ENCODE measurements at regions not wholly inside any gene's neighbourhood (a gene's known extent, or its start where the extent isn't known, plus 50 kb on each side); places are given as distances from the start of the nearest gene placed in this dataset.

- no peaks in the 10 kb centered on the region for H3K36me3 Mint-ChIP-seq (ENCODE audit: low read depth, unreplicated experiment)
- DNase-seq (ENCODE audit: low spot score): no peak
- no peaks in the 10 kb centered on the region for H3K9me3 Mint-ChIP-seq (ENCODE audit: unreplicated experiment)
- H3K27ac Mint-ChIP-seq (ENCODE audit: unreplicated experiment): no peak overlapping the region
- H3K4me1 Mint-ChIP-seq (ENCODE audit: unreplicated experiment): peaks cover 3% of the 10 kb centered on the region
- H3K4me3 Mint-ChIP-seq (ENCODE audit: unreplicated experiment): no peak overlapping the region
- H3K27me3 Mint-ChIP-seq (ENCODE audit: unreplicated experiment): peaks cover 5% of the 10 kb centered on the region
- no peak for TF ChIP-seq CTCF (IDR thresholded peaks at IDR 0.05; ENCODE audit: unreplicated experiment)
Observed at GRCh38 chr2:38475567-38475881, 98.5 kb upstream of the ATL2 start.

GRCh38 chr2:38474715-38475566 is 97.9 kb upstream of the ATL2 start:
- Mint-ChIP-seq H3K4me1 (ENCODE audit: unreplicated experiment) (peaks cover 3% of the 10 kb centered on the region), H3K27me3 (ENCODE audit: unreplicated experiment) (peaks cover 5% of the 10 kb centered on the region), H3K9me3 (ENCODE audit: unreplicated experiment) (no peaks in the 10 kb centered on the region), H3K4me3 (ENCODE audit: unreplicated experiment) (no peak overlapping the region), H3K36me3 (ENCODE audit: low read depth, unreplicated experiment) (no peaks in the 10 kb centered on the region), H3K27ac (ENCODE audit: unreplicated experiment) (no peak overlapping the region)
- no peak for TF ChIP-seq CTCF (IDR thresholded peaks at IDR 0.05; ENCODE audit: unreplicated experiment)
- DNase-seq (ENCODE audit: low spot score): no peak

- H3K27ac Mint-ChIP-seq (ENCODE audit: unreplicated experiment): no peak overlapping the region
- H3K27me3 Mint-ChIP-seq (ENCODE audit: unreplicated experiment): peaks cover 5% of the 10 kb centered on the region
- peaks cover 3% of the 10 kb centered on the region for H3K4me1 Mint-ChIP-seq (ENCODE audit: unreplicated experiment)
- no peak for DNase-seq (ENCODE audit: low spot score)
- H3K4me3 Mint-ChIP-seq (ENCODE audit: unreplicated experiment): no peak overlapping the region
- no peaks in the 10 kb centered on the region for H3K9me3 Mint-ChIP-seq (ENCODE audit: unreplicated experiment)
- no peaks in the 10 kb centered on the region for H3K36me3 Mint-ChIP-seq (ENCODE audit: low read depth, unreplicated experiment)
- TF ChIP-seq CTCF (IDR thresholded peaks at IDR 0.05; ENCODE audit: unreplicated experiment): no peak
Observed at GRCh38 chr2:38474021-38474456, 97.0 kb upstream of the ATL2 start.

GRCh38 chr2:38473333-38474005 is 96.4 kb upstream of the ATL2 start:
- no peak for DNase-seq (ENCODE audit: low spot score)
- TF ChIP-seq CTCF (IDR thresholded peaks at IDR 0.05; ENCODE audit: unreplicated experiment): no peak
- Mint-ChIP-seq H3K4me1 (ENCODE audit: unreplicated experiment) (peaks cover 3% of the 10 kb centered on the region), H3K27me3 (ENCODE audit: unreplicated experiment) (peaks cover 5% of the 10 kb centered on the region), H3K9me3 (ENCODE audit: unreplicated experiment) (no peaks in the 10 kb centered on the region), H3K4me3 (ENCODE audit: unreplicated experiment) (no peak overlapping the region), H3K27ac (ENCODE audit: unreplicated experiment) (no peak overlapping the region), H3K36me3 (ENCODE audit: low read depth, unreplicated experiment) (no peaks in the 10 kb centered on the region)

GRCh38 chr2:38470115-38470514 is 93.0 kb upstream of the ATL2 start:
- TF ChIP-seq CTCF (IDR thresholded peaks at IDR 0.05; ENCODE audit: unreplicated experiment): no peak
- H3K4me3 Mint-ChIP-seq (ENCODE audit: unreplicated experiment): no peak overlapping the region
- peaks cover 3% of the 10 kb centered on the region for H3K4me1 Mint-ChIP-seq (ENCODE audit: unreplicated experiment)
- H3K27me3 Mint-ChIP-seq (ENCODE audit: unreplicated experiment): peaks cover 2% of the 10 kb centered on the region
- no peak overlapping the region for H3K27ac Mint-ChIP-seq (ENCODE audit: unreplicated experiment)
- no peaks in the 10 kb centered on the region for H3K36me3 Mint-ChIP-seq (ENCODE audit: low read depth, unreplicated experiment)
- DNase-seq (ENCODE audit: low spot score): no peak
- no peaks in the 10 kb centered on the region for H3K9me3 Mint-ChIP-seq (ENCODE audit: unreplicated experiment)

Measured in endothelial cell (in vitro differentiated cells).